ENCODE measurements at regions not wholly inside any gene's neighbourhood (a gene's known extent, or its start where the extent isn't known, plus 50 kb on each side); places are given as distances from the start of the nearest gene placed in this dataset.

DNA sequence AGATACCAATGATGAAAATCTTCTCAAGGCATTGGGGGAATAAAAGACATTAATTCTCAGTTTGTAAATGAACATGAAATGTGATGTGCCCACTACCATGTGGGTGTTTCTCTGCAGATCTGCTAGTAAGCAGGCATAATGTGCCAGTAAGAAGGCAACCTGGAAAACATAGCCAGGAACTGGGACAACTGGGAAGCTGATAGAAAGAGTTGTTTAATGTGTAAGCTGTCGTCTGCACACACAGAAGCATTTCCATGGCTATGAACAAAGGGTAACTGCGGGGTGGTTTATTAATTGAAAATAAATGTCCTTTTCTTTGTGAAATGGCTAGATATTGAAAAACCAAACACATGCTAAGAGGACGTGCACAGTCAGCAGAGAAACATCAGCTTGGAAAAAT lies 52.0 kb downstream of the ZC3H11B start:
- TF ChIP-seq, protein P1, sequence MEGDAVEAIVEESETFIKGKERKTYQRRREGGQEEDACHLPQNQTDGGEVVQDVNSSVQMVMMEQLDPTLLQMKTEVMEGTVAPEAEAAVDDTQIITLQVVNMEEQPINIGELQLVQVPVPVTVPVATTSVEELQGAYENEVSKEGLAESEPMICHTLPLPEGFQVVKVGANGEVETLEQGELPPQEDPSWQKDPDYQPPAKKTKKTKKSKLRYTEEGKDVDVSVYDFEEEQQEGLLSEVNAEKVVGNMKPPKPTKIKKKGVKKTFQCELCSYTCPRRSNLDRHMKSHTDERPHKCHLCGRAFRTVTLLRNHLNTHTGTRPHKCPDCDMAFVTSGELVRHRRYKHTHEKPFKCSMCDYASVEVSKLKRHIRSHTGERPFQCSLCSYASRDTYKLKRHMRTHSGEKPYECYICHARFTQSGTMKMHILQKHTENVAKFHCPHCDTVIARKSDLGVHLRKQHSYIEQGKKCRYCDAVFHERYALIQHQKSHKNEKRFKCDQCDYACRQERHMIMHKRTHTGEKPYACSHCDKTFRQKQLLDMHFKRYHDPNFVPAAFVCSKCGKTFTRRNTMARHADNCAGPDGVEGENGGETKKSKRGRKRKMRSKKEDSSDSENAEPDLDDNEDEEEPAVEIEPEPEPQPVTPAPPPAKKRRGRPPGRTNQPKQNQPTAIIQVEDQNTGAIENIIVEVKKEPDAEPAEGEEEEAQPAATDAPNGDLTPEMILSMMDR (IDR thresholded peaks at IDR 0.05) = no peak

DNA sequence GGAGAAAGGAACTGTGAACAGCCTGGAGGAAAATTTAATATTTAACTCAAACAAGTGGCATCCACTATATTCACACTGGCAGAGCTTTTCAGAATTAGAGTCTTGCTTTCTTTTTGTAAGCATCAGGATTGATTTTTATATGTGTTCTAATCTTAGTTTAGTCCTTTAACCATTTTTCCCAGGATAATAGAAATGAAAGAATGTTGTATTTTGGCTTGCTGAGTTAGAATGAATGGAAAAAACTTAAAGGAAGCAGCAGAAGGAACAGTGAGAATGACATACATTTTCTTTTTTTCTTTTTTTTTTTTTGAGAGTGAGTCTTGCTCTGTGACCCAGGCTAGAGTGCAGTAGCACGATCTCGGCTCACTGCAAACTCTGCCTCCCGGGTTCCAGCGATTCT lies 53.0 kb downstream of the ZC3H11B start:
- TF ChIP-seq, protein P1 (IDR thresholded peaks at IDR 0.05) = no peak

DNA sequence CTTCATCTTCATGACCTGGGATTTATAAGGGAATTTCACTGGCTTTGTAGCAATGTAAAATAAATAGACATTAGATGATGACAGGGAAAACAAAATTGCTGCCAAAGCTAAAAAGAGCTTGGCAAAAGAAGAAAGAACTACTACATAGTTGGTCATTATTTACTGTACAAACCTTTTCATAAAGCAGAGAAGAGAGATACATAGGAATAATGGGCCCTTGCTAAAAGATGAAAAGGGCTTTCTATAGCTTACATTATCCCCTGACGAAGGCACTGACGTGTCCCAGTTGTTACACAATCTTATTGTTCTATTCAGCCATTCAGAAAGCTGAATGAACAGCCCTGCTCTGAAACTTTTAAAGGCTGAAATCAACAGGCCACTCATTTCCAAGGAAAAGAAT lies 57.1 kb downstream of the ZC3H11B start:
- TF ChIP-seq, protein P1 (IDR thresholded peaks at IDR 0.05) = no peak

DNA sequence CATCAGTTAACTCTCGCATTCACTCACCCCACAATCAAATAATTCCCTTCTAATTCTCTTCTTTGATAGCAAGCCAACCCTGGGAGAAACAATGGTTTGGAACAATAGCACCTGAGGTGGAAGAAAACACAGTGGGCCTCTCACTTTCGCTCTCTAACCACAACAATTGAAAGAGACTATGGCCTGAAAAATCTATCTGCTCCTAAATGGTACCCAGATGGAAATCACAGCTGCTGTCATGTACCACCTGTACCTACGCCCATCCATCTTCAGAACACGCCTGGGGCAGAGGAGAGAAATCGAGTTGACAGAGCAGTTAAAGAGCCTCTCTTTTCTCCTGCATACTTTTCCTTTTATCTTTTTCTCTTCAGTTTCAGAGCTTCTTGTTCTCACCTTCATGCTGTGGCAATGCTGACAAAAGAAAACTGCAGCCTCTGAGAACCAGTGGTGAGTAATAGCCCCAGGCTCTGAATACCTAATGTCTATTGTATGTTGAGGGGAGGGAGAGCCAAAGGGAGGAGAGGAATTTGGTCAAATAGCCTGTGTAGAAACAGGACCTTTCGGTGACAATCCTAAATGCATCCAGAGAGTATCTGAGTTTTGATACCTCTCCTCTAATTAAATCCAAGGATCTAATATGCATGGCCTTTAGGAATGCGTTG lies 57.7 kb downstream of the ZC3H11B start:
- TF ChIP-seq, protein P1 (IDR thresholded peaks at IDR 0.05) = no peak

DNA sequence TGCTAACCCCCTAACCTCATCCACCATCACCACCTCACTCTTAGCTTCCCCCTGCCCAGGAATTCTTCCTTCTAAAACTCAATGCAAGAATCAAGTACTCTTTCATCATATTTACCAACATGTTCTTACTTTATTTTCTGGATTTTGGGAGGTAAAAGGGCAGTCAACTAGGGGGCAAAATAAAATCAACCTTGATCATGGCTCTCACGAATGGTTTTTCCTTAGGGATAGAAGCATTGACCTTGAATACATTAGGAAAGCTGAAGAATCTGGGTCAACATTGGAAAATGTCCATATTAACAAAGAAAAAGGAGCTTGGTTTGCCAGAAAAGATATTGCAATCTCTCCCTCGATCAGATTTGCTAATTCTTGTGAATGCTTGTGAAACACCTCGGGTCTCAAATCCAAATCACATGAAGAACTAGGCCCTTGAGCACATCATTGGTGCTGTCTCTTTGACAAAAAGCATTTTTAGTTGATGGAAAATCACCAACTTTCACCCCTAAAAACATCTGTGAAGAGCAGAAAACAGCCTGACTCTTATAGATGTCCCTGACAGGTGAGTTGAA lies 58.9 kb downstream of the ZC3H11B start:
- TF ChIP-seq, protein P1 (IDR thresholded peaks at IDR 0.05) = no peak

DNA sequence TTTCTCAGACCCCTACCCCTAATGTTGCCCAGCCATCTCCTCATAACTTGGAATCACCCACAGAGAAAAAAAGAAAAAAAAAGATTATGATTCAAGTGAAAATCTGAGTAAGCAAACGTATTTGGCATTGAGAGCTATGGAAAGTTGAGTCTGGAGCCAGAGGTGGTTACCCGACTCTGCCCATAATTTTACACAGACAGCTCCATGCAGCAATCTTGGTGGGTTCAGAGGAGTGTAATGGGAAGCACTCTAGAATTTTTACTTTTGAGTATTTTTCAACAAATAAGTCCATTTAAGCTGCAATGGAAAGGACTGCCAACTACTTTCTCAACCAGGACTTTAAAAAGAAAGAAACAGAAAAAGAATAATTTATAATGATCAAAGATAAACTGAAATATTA lies 62.7 kb downstream of the ZC3H11B start:
- TF ChIP-seq, protein P1 (IDR thresholded peaks at IDR 0.05) = no peak

DNA sequence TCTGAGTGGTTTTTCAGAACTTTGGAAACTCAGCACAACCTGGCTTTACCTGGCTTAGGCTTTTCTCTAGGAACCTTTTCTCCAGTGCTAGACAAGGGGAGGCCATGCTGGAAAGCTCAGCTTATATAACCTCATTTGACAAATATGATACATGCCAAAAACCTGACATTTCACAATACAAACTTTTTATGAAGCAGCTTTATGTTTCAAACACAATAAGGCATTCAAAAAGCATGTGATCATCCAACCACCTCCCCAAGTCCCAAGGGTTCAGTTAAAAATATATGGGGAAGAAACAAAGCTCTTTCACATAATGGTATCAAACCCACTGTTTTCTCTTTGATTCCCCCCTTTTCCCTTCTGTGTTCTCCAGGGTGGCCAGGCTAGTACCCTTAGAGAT lies 63.7 kb downstream of the ZC3H11B start:
- TF ChIP-seq, protein P1 (IDR thresholded peaks at IDR 0.05) = no peak
